GM12873 (cell line): ENCODE measurements at regions not wholly inside any gene's neighbourhood (a gene's known extent, or its start where the extent isn't known, plus 50 kb on each side); places are given as distances from the start of the nearest gene placed in this dataset.

Experiments
- TF ChIP-seq, protein P1 (sequence below): IDR thresholded peaks from 2 replicates; pipeline ENCODE4 v1.5.1; 2012; ENCODE audit warnings: low read depth, mild to moderate bottlenecking, moderate library complexity, low read length, control low read depth; ENCODE audit not compliant: insufficient read depth; ENCODE audit errors: missing control alignments

DNA sequence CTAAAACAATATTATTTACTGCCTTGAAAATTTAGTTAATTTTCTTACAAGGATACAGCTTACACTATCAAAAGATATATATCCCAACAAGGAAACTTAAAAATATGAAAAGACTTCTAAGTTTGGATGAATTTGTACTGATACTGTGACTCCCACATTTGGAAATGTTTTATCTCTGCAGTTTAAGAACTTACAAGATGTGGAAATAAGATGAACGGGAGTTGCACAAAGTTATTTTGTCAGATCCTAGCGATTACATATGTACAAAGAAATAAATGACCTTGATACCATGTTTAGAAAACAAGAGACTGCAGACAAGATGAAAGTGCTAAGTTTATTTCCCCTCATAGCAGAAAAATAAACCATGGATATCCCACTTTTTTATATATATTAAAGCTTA is 103.7 kb upstream of the TMEM106B start:
- TF ChIP-seq, protein P1, sequence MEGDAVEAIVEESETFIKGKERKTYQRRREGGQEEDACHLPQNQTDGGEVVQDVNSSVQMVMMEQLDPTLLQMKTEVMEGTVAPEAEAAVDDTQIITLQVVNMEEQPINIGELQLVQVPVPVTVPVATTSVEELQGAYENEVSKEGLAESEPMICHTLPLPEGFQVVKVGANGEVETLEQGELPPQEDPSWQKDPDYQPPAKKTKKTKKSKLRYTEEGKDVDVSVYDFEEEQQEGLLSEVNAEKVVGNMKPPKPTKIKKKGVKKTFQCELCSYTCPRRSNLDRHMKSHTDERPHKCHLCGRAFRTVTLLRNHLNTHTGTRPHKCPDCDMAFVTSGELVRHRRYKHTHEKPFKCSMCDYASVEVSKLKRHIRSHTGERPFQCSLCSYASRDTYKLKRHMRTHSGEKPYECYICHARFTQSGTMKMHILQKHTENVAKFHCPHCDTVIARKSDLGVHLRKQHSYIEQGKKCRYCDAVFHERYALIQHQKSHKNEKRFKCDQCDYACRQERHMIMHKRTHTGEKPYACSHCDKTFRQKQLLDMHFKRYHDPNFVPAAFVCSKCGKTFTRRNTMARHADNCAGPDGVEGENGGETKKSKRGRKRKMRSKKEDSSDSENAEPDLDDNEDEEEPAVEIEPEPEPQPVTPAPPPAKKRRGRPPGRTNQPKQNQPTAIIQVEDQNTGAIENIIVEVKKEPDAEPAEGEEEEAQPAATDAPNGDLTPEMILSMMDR, result no peak

DNA sequence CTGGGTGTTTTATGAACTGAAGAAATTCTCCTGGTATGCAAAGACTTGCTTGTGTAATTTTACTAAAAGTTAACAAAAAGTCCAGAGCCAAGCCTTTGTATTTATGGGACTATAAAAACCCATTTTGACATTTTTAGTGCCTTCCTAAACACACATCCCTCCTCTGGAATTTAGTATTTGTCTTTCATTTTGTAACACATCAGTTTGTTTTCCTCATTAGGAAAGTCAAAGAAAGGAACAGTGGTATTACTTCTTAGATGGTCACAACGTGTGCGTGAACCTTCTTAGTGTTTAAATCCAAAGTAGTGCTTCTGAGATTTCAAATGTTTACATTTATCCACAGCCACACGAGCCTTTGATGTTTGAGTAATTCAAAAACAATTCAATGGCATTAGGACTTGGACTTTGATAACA is 103.2 kb upstream of the TMEM106B start:
- TF ChIP-seq, protein P1, result no peak

DNA sequence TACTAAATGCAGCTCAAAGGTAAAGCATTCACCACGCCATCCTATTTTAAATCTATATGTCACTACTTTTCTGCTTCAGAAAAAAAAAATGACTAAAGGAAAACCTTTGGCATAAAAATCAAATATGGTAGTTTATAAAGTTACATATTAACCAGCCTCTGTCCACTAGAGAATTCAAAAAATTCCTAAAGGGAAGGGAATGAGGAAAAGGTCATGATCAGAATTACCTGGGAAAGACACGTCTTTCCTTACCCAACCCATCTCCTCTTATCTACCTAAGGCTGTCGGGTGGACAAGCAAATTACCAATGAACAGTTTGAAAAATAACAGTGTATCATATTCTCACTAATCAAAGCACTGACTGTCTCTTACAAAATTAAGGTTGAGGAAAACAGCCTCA is 100.7 kb upstream of the TMEM106B start:
- TF ChIP-seq, protein P1, result no peak

DNA sequence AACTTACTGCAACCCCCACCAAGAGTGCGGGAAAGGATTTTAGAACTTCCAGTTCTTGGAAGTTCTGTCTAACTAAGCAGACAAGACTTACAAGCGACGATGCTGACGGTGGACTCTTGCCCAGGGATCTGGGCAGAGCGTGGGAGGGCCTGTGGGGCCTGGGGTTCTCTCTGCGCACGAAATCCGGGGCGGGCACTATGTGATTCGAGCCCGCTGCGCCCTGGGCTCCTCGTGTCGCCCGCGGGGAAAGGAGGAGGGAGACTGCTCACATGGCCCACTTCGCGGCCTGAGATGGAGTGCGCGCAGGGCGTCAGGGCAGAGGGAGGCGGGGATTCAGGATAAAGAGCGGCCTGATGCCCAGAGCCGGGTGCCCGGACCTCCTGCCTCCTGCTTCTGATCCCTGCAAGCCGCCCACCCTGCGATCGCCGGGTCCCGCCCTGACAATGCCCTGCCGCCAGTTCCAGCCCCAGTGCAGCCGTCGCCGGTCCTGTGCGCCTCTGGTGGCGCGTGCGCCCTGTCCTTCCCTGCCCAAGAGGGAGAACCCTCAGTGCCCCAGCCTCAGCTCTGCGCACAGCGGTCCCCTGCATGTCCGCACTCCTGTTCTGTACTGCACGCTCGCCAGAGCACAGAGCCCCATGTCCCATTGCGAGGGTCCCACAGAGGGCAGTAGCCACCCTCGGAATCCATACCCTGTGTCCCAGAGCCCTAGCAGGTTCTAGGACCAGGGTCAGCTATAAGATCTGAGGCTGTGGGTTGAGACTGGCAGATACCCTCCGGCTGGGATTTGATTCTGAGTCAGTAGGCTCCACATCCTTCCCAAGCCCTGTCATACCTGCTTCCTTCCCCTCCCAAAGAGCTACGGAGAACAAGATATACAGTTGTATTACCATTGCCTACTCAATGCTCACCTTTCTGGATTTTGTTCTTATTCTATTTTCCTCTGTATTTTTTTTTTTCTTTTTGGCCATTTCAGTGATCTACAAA is 99.4 kb upstream of the TMEM106B start:
- TF ChIP-seq, protein P1, result no peak

DNA sequence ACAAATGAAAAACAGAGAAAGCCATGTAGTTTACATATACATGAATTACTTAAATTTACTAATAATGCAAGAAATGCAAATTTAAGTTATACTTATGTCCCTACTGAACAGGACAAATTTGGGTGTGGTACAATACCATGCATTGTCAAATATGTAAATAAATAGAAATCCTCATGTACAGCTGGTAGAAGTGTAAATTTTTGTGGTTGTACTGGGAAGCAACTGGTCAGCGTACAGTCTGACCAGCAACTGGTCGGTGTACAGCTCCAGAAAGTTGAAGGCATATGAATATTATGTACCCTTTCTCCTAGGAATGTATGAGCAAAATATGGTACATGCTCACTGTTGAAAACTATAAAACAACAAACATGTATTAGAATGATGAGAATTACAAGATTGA is 93.9 kb upstream of the TMEM106B start:
- TF ChIP-seq, protein P1, result no peak

DNA sequence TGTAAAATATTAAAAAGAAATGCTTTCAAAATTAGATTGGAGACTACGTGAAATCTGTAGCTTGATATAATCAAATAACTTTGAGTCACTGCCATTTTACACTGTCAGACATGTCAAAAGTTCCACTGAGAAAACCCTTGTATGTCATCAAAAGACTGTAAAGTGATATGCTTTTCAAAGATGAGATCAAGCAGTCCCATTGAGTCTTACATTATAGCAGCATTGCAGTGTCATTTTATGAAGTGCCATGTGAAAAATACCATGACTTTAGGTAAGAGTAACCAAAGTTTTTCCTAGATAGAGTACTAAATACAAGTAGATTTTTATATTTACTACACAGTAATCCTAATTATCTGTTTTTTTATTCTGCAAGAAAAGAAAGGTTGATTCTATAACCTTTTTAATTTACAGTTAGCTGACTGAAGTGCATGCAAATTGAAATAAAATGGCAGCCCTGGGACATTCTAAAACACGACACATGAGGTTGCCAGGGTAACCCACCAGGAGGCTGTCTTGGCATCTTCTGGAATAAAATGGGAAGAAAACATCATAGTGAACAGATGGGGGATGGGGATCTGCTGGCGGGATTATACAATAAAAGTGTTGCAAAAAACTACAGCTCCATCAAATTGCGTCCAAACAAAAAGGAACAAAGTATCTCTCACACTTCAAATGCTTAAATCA is 91.3 kb upstream of the TMEM106B start:
- TF ChIP-seq, protein P1, result no peak

DNA sequence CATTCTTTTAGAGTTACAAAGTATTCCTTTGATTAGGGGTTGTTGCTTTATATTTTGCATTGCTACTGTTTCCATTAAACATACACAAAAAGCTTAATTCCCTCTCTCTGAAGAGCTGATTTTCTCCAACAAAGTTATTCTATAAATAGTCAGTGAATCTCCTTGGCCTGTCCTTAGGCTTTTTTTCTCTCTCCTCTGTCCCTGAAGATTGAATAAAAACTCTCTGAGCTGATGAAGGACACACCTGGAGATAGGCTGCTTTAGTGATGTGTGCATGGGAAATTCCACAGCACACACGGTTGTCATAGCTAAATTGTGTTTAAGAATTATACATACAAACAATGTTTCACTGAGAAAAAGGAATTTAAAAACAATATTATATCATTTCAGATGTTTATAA is 90.5 kb upstream of the TMEM106B start:
- TF ChIP-seq, protein P1, result no peak
